ENCODE measurements at regions not wholly inside any gene's neighbourhood (a gene's known extent, or its start where the extent isn't known, plus 50 kb on each side); places are given as distances from the start of the nearest gene placed in this dataset.

GRCh38 chr12:118548887-118549509, 172.6 kb downstream of the SUDS3 start:
- Histone ChIP-seq H3K4me3 (ENCODE audit: low read depth, low read length) (no peak overlapping the region), H3K36me3 (ENCODE audit: control insufficient read depth, insufficient read depth, low read length) (no peaks in the 10 kb centered on the region), H3K27me3 (ENCODE audit: control insufficient read depth, insufficient read depth, low read length) (no peaks in the 10 kb centered on the region)
- DNase-seq (ENCODE audit: low read depth), result peak; percentile 18
- TF ChIP-seq, protein P1, sequence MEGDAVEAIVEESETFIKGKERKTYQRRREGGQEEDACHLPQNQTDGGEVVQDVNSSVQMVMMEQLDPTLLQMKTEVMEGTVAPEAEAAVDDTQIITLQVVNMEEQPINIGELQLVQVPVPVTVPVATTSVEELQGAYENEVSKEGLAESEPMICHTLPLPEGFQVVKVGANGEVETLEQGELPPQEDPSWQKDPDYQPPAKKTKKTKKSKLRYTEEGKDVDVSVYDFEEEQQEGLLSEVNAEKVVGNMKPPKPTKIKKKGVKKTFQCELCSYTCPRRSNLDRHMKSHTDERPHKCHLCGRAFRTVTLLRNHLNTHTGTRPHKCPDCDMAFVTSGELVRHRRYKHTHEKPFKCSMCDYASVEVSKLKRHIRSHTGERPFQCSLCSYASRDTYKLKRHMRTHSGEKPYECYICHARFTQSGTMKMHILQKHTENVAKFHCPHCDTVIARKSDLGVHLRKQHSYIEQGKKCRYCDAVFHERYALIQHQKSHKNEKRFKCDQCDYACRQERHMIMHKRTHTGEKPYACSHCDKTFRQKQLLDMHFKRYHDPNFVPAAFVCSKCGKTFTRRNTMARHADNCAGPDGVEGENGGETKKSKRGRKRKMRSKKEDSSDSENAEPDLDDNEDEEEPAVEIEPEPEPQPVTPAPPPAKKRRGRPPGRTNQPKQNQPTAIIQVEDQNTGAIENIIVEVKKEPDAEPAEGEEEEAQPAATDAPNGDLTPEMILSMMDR (IDR thresholded peaks at IDR 0.05; ENCODE audit: insufficient read depth, low read length, poor library complexity, severe bottlenecking), result no peak

GRCh38 chr12:118549510-118549980, 173.2 kb downstream of the SUDS3 start:
- DNase-seq (ENCODE audit: low read depth), result peak; percentile 75
- Histone ChIP-seq H3K36me3 (ENCODE audit: control insufficient read depth, insufficient read depth, low read length) (no peaks in the 10 kb centered on the region), H3K27me3 (ENCODE audit: control insufficient read depth, insufficient read depth, low read length) (no peaks in the 10 kb centered on the region), H3K4me3 (ENCODE audit: low read depth, low read length) (no peak overlapping the region)
- TF ChIP-seq, protein P1 (IDR thresholded peaks at IDR 0.05; ENCODE audit: insufficient read depth, low read length, poor library complexity, severe bottlenecking), result no peak

DNA sequence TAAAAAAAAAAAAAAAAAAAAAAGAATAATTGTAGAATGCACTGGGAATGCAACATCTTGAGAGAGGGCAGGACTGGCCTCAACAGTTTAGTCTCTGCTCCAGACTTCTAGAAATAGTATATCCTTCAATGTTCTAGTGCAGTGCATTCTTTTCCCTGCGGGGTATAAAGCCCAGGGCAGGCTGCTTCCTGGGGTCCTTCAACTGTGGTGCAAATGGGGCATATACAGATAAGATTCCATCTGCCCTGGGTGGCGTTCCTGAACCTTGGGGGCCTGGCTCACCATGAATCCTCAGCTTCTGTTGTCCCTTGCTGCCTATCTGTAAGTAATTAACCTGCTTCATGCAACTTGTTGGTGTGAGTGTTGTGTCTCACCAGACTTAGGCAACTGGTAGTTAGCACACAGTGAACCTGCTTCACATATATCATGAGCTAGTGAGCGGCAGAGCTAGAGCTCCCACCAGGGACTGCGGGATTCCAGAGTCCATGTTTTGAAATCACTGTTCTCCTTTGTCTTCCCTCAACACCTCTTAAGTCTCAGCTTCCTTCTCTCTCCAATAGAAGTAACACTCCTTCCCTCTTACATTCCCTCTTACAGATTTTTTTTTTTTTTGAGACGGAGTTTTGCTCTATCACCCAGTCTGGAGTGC, 177.6 kb downstream of the SUDS3 start:
- no peak for DNase-seq (ENCODE audit: low read depth)
- Histone ChIP-seq H3K4me3 (ENCODE audit: low read depth, low read length) (no peak overlapping the region), H3K27me3 (ENCODE audit: control insufficient read depth, insufficient read depth, low read length) (no peaks in the 10 kb centered on the region), H3K36me3 (ENCODE audit: control insufficient read depth, insufficient read depth, low read length) (no peaks in the 10 kb centered on the region)
- TF ChIP-seq, protein P1 (IDR thresholded peaks at IDR 0.05; ENCODE audit: insufficient read depth, low read length, poor library complexity, severe bottlenecking), result no peak

- Histone ChIP-seq H3K4me3 (ENCODE audit: low read depth, low read length) (no peak overlapping the region), H3K27me3 (ENCODE audit: control insufficient read depth, insufficient read depth, low read length) (no peaks in the 10 kb centered on the region), H3K36me3 (ENCODE audit: control insufficient read depth, insufficient read depth, low read length) (no peaks in the 10 kb centered on the region)
- TF ChIP-seq, protein P1 (IDR thresholded peaks at IDR 0.05; ENCODE audit: insufficient read depth, low read length, poor library complexity, severe bottlenecking), result no peak
- DNase-seq (ENCODE audit: low read depth), result no peak
Measured at GRCh38 chr12:118558941-118559340, 182.6 kb downstream of the SUDS3 start.

DNA sequence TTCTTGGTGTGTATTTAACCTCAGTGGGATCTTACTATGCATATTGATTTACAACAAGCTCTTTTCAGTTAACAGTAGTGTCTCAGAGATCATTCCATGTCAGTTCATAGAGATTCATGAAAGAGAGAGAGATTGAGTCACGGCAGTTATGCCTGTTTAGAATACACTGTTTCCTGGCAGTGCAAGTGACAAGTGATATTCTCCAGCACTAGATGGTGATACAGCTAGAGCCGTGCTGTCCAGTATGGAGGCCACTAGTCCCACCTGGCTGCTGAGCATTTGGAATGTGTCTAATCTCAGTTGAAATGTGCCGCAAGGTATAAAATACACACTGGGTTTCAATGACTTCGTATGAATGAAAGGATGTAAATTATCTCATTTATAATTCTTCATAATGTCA, 184.4 kb downstream of the SUDS3 start:
- Histone ChIP-seq H3K36me3 (ENCODE audit: control insufficient read depth, insufficient read depth, low read length) (no peaks in the 10 kb centered on the region), H3K4me3 (ENCODE audit: low read depth, low read length) (no peak overlapping the region), H3K27me3 (ENCODE audit: control insufficient read depth, insufficient read depth, low read length) (no peaks in the 10 kb centered on the region)
- DNase-seq (ENCODE audit: low read depth), result no peak
- TF ChIP-seq, protein P1 (IDR thresholded peaks at IDR 0.05; ENCODE audit: insufficient read depth, low read length, poor library complexity, severe bottlenecking), result no peak

Measured in kidney epithelial cell (primary cell).